ENCODE measurements at regions not wholly inside any gene's neighbourhood (a gene's known extent, or its start where the extent isn't known, plus 50 kb on each side); places are given as distances from the start of the nearest gene placed in this dataset.

- Histone ChIP-seq H3K9ac (ENCODE audit: low read length) (no peak overlapping the region), H3K4me1 (ENCODE audit: control insufficient read depth, insufficient read depth, low read length) (0 out of 2 replicates have a peak, but pooled peaks cover 3% of the 10 kb centered on the region), H3K27ac (ENCODE audit: low read depth, low read length) (no peak overlapping the region), H3K4me3 (ENCODE audit: low read depth, low read length) (no peak overlapping the region), H3K36me3 (ENCODE audit: control insufficient read depth, insufficient read depth, low read length) (no peaks in the 10 kb centered on the region), H3K27me3 (ENCODE audit: control insufficient read depth, insufficient read depth, low read length) (no peaks in the 10 kb centered on the region), H3K9me3 (ENCODE audit: control insufficient read depth, insufficient read depth, low read depth, low read length) (no peaks in the 10 kb centered on the region)
Measured at GRCh38 chr2:180572346-180572745, 408.1 kb upstream of the UBE2E3 start.

GRCh38 chr2:180571559-180571958, 408.8 kb upstream of the UBE2E3 start:
- Histone ChIP-seq H3K4me1 (ENCODE audit: control insufficient read depth, insufficient read depth, low read length) (0 out of 2 replicates have a peak, but pooled peaks cover 3% of the 10 kb centered on the region), H3K27me3 (ENCODE audit: control insufficient read depth, insufficient read depth, low read length) (no peaks in the 10 kb centered on the region), H3K9ac (ENCODE audit: low read length) (no peak overlapping the region), H3K36me3 (ENCODE audit: control insufficient read depth, insufficient read depth, low read length) (no peaks in the 10 kb centered on the region), H3K4me3 (ENCODE audit: low read depth, low read length) (no peak overlapping the region), H3K9me3 (ENCODE audit: control insufficient read depth, insufficient read depth, low read depth, low read length) (no peaks in the 10 kb centered on the region), H3K27ac (ENCODE audit: low read depth, low read length) (no peak overlapping the region)

GRCh38 chr2:180570864-180571263, 409.5 kb upstream of the UBE2E3 start:
- H3K9ac ChIP-seq (ENCODE audit: low read length) = no peak overlapping the region
- no peaks in the 10 kb centered on the region for H3K36me3 ChIP-seq (ENCODE audit: control insufficient read depth, insufficient read depth, low read length)
- H3K4me1 ChIP-seq (ENCODE audit: control insufficient read depth, insufficient read depth, low read length) = 0 out of 2 replicates have a peak, but pooled peaks cover 3% of the 10 kb centered on the region
- H3K27me3 ChIP-seq (ENCODE audit: control insufficient read depth, insufficient read depth, low read length) = no peaks in the 10 kb centered on the region
- H3K9me3 ChIP-seq (ENCODE audit: control insufficient read depth, insufficient read depth, low read depth, low read length) = no peaks in the 10 kb centered on the region
- no peak overlapping the region for H3K4me3 ChIP-seq (ENCODE audit: low read depth, low read length)
- no peak overlapping the region for H3K27ac ChIP-seq (ENCODE audit: low read depth, low read length)

GRCh38 chr2:180564051-180564450, 416.4 kb upstream of the UBE2E3 start:
- H3K27ac ChIP-seq (ENCODE audit: low read depth, low read length) = no peak overlapping the region
- H3K27me3 ChIP-seq (ENCODE audit: control insufficient read depth, insufficient read depth, low read length) = no peaks in the 10 kb centered on the region
- H3K4me1 ChIP-seq (ENCODE audit: control insufficient read depth, insufficient read depth, low read length) = no peaks in the 10 kb centered on the region
- H3K9me3 ChIP-seq (ENCODE audit: control insufficient read depth, insufficient read depth, low read depth, low read length) = no peaks in the 10 kb centered on the region
- H3K4me3 ChIP-seq (ENCODE audit: low read depth, low read length) = no peak overlapping the region
- H3K9ac ChIP-seq (ENCODE audit: low read length) = no peak overlapping the region
- H3K36me3 ChIP-seq (ENCODE audit: control insufficient read depth, insufficient read depth, low read length) = no peaks in the 10 kb centered on the region

GRCh38 chr2:180562378-180562777, 418.0 kb upstream of the UBE2E3 start:
- Histone ChIP-seq H3K27ac (ENCODE audit: low read depth, low read length) (no peak overlapping the region), H3K4me3 (ENCODE audit: low read depth, low read length) (no peak overlapping the region), H3K9ac (ENCODE audit: low read length) (no peak overlapping the region), H3K9me3 (ENCODE audit: control insufficient read depth, insufficient read depth, low read depth, low read length) (no peaks in the 10 kb centered on the region), H3K27me3 (ENCODE audit: control insufficient read depth, insufficient read depth, low read length) (no peaks in the 10 kb centered on the region), H3K4me1 (ENCODE audit: control insufficient read depth, insufficient read depth, low read length) (no peaks in the 10 kb centered on the region), H3K36me3 (ENCODE audit: control insufficient read depth, insufficient read depth, low read length) (no peaks in the 10 kb centered on the region)

- Histone ChIP-seq H3K27me3 (ENCODE audit: control insufficient read depth, insufficient read depth, low read length) (no peaks in the 10 kb centered on the region), H3K9me3 (ENCODE audit: control insufficient read depth, insufficient read depth, low read depth, low read length) (no peaks in the 10 kb centered on the region), H3K36me3 (ENCODE audit: control insufficient read depth, insufficient read depth, low read length) (no peaks in the 10 kb centered on the region), H3K27ac (ENCODE audit: low read depth, low read length) (no peak overlapping the region), H3K4me1 (ENCODE audit: control insufficient read depth, insufficient read depth, low read length) (no peaks in the 10 kb centered on the region), H3K4me3 (ENCODE audit: low read depth, low read length) (no peak overlapping the region), H3K9ac (ENCODE audit: low read length) (no peak overlapping the region)
Measured at GRCh38 chr2:180559771-180560170, 420.6 kb upstream of the UBE2E3 start.

GRCh38 chr2:180559038-180559437, 421.4 kb upstream of the UBE2E3 start:
- no peaks in the 10 kb centered on the region for H3K9me3 ChIP-seq (ENCODE audit: control insufficient read depth, insufficient read depth, low read depth, low read length)
- no peak overlapping the region for H3K9ac ChIP-seq (ENCODE audit: low read length)
- H3K36me3 ChIP-seq (ENCODE audit: control insufficient read depth, insufficient read depth, low read length) = no peaks in the 10 kb centered on the region
- H3K4me1 ChIP-seq (ENCODE audit: control insufficient read depth, insufficient read depth, low read length) = no peaks in the 10 kb centered on the region
- no peak overlapping the region for H3K27ac ChIP-seq (ENCODE audit: low read depth, low read length)
- no peak overlapping the region for H3K4me3 ChIP-seq (ENCODE audit: low read depth, low read length)
- no peaks in the 10 kb centered on the region for H3K27me3 ChIP-seq (ENCODE audit: control insufficient read depth, insufficient read depth, low read length)

GRCh38 chr2:180555391-180555965, 424.9 kb upstream of the UBE2E3 start:
- Histone ChIP-seq H3K4me1 (ENCODE audit: control insufficient read depth, insufficient read depth, low read length) (no peaks in the 10 kb centered on the region), H3K27ac (ENCODE audit: low read depth, low read length) (no peak overlapping the region), H3K4me3 (ENCODE audit: low read depth, low read length) (no peak overlapping the region), H3K36me3 (ENCODE audit: control insufficient read depth, insufficient read depth, low read length) (no peaks in the 10 kb centered on the region), H3K9me3 (ENCODE audit: control insufficient read depth, insufficient read depth, low read depth, low read length) (no peaks in the 10 kb centered on the region), H3K27me3 (ENCODE audit: control insufficient read depth, insufficient read depth, low read length) (no peaks in the 10 kb centered on the region), H3K9ac (ENCODE audit: low read length) (no peak overlapping the region)

GRCh38 chr2:180554330-180554729, 426.1 kb upstream of the UBE2E3 start:
- Histone ChIP-seq H3K4me3 (ENCODE audit: low read depth, low read length) (no peak overlapping the region), H3K27ac (ENCODE audit: low read depth, low read length) (no peak overlapping the region), H3K9me3 (ENCODE audit: control insufficient read depth, insufficient read depth, low read depth, low read length) (no peaks in the 10 kb centered on the region), H3K27me3 (ENCODE audit: control insufficient read depth, insufficient read depth, low read length) (no peaks in the 10 kb centered on the region), H3K4me1 (ENCODE audit: control insufficient read depth, insufficient read depth, low read length) (no peaks in the 10 kb centered on the region), H3K9ac (ENCODE audit: low read length) (no peak overlapping the region), H3K36me3 (ENCODE audit: control insufficient read depth, insufficient read depth, low read length) (no peaks in the 10 kb centered on the region)

GRCh38 chr2:180553094-180553715, 427.2 kb upstream of the UBE2E3 start:
- H3K36me3 ChIP-seq (ENCODE audit: control insufficient read depth, insufficient read depth, low read length) = no peaks in the 10 kb centered on the region
- H3K27me3 ChIP-seq (ENCODE audit: control insufficient read depth, insufficient read depth, low read length) = no peaks in the 10 kb centered on the region
- no peaks in the 10 kb centered on the region for H3K9me3 ChIP-seq (ENCODE audit: control insufficient read depth, insufficient read depth, low read depth, low read length)
- no peak overlapping the region for H3K27ac ChIP-seq (ENCODE audit: low read depth, low read length)
- H3K4me3 ChIP-seq (ENCODE audit: low read depth, low read length) = no peak overlapping the region
- no peaks in the 10 kb centered on the region for H3K4me1 ChIP-seq (ENCODE audit: control insufficient read depth, insufficient read depth, low read length)
- H3K9ac ChIP-seq (ENCODE audit: low read length) = no peak overlapping the region

GRCh38 chr2:180542511-180542910, 437.9 kb upstream of the UBE2E3 start:
- Histone ChIP-seq H3K9me3 (ENCODE audit: control insufficient read depth, insufficient read depth, low read depth, low read length) (no peaks in the 10 kb centered on the region), H3K9ac (ENCODE audit: low read length) (no peak overlapping the region), H3K27me3 (ENCODE audit: control insufficient read depth, insufficient read depth, low read length) (no peaks in the 10 kb centered on the region), H3K36me3 (ENCODE audit: control insufficient read depth, insufficient read depth, low read length) (no peaks in the 10 kb centered on the region), H3K27ac (ENCODE audit: low read depth, low read length) (no peak overlapping the region), H3K4me1 (ENCODE audit: control insufficient read depth, insufficient read depth, low read length) (peaks cover 4% of the 10 kb centered on the region; the same call in 1 of the 2 replicates), H3K4me3 (ENCODE audit: low read depth, low read length) (no peak overlapping the region)

Data from HUES6 (cell line).